ENCODE measurements at regions not wholly inside any gene's neighbourhood (a gene's known extent, or its start where the extent isn't known, plus 50 kb on each side); places are given as distances from the start of the nearest gene placed in this dataset.

GRCh38 chr4:24368801-24369200 is 215.6 kb downstream of the DHX15 start:
- TF ChIP-seq POLR2A (IDR thresholded peaks at IDR 0.05) (no peak), CTCF (IDR thresholded peaks at IDR 0.05) (no peak), POLR2AphosphoS5 (IDR thresholded peaks at IDR 0.05) (no peak)
